Activated T-cell treated with anti-CD3 and anti-CD28 coated beads, Interleukin-2, amount 50 U/mL, for 24 hours (primary cell): ENCODE measurements at regions not wholly inside any gene's neighbourhood (a gene's known extent, or its start where the extent isn't known, plus 50 kb on each side); places are given as distances from the start of the nearest gene placed in this dataset.
"Not testable (repeated sequence)": the region's sequence is repeated elsewhere in the genome, so short reads cannot be mapped to it uniquely, and the experiment has no call there.

ENCODE experiments used
- DNase-seq: peaks from one replicate; pipeline ENCODE4 v3.0.0-alpha.2; 2020
- H3K27ac Mint-ChIP-seq: 2 replicates; pipeline ENCODE4 v1.8.0; 2020; ENCODE audit warnings: mild to moderate bottlenecking, mixed read lengths
- H3K27me3 Mint-ChIP-seq: 2 replicates; pipeline ENCODE4 v1.8.0; 2020; ENCODE audit warnings: mixed read lengths
- H3K36me3 Mint-ChIP-seq: 2 replicates; pipeline ENCODE4 v1.8.0; 2020; ENCODE audit warnings: low read depth, mixed read lengths
- H3K4me1 Mint-ChIP-seq: 2 replicates; pipeline ENCODE4 v1.8.0; 2020; ENCODE audit warnings: low read depth, mixed read lengths
- H3K4me3 Mint-ChIP-seq: 2 replicates; pipeline ENCODE4 v1.8.0; 2020; ENCODE audit warnings: mild to moderate bottlenecking, moderate library complexity, mixed read lengths
- H3K9me3 Mint-ChIP-seq: 2 replicates; pipeline ENCODE4 v1.8.0; 2020; ENCODE audit warnings: mixed read lengths

GRCh38 chrX:111581086-111581485, 69.6 kb downstream of the SERTM2 start:
- no peaks in the 10 kb centered on the region for H3K4me1 Mint-ChIP-seq
- H3K9me3 Mint-ChIP-seq: no peaks in the 10 kb centered on the region
- H3K27ac Mint-ChIP-seq: no peak overlapping the region
- peaks cover 25% of the 10 kb centered on the region for H3K27me3 Mint-ChIP-seq
- no peak overlapping the region for H3K4me3 Mint-ChIP-seq
- no peaks in the 10 kb centered on the region for H3K36me3 Mint-ChIP-seq
- no peak for DNase-seq

GRCh38 chrX:111585337-111585736, 73.9 kb downstream of the SERTM2 start:
- no peaks in the 10 kb centered on the region for H3K9me3 Mint-ChIP-seq
- H3K4me1 Mint-ChIP-seq: no peaks in the 10 kb centered on the region
- H3K4me3 Mint-ChIP-seq: no peak overlapping the region
- H3K27ac Mint-ChIP-seq: no peak overlapping the region
- DNase-seq: no peak
- H3K36me3 Mint-ChIP-seq: no peaks in the 10 kb centered on the region
- peaks cover 19% of the 10 kb centered on the region for H3K27me3 Mint-ChIP-seq

- not testable (repeated sequence) for DNase-seq, H3K27ac Mint-ChIP-seq, H3K36me3 Mint-ChIP-seq, H3K4me3 Mint-ChIP-seq, H3K9me3 Mint-ChIP-seq, H3K4me1 Mint-ChIP-seq
- H3K27me3 Mint-ChIP-seq: peaks cover 21% of the 10 kb centered on the region
Observed at GRCh38 chrX:111594348-111594877, 83.0 kb downstream of the SERTM2 start.

- H3K27me3 Mint-ChIP-seq: peaks cover 37% of the 10 kb centered on the region
- H3K9me3 Mint-ChIP-seq: no peaks in the 10 kb centered on the region
- H3K36me3 Mint-ChIP-seq: no peaks in the 10 kb centered on the region
- no peaks in the 10 kb centered on the region for H3K4me1 Mint-ChIP-seq
- no peak overlapping the region for H3K27ac Mint-ChIP-seq
- H3K4me3 Mint-ChIP-seq: no peak overlapping the region
- no peak for DNase-seq
Observed at GRCh38 chrX:111597967-111598366, 83.0 kb upstream of the ALG13 start.

- H3K9me3 Mint-ChIP-seq: no peaks in the 10 kb centered on the region
- H3K27ac Mint-ChIP-seq: no peak overlapping the region
- peaks cover 58% of the 10 kb centered on the region for H3K27me3 Mint-ChIP-seq
- no peak overlapping the region for H3K4me3 Mint-ChIP-seq
- DNase-seq: no peak
- H3K4me1 Mint-ChIP-seq: no peaks in the 10 kb centered on the region
- H3K36me3 Mint-ChIP-seq: no peaks in the 10 kb centered on the region
Observed at GRCh38 chrX:111608724-111609123, 72.2 kb upstream of the ALG13 start.

- Mint-ChIP-seq H3K9me3 (no peaks in the 10 kb centered on the region), H3K36me3 (no peaks in the 10 kb centered on the region), H3K27ac (no peak overlapping the region), H3K4me1 (no peaks in the 10 kb centered on the region), H3K27me3 (peaks cover 53% of the 10 kb centered on the region), H3K4me3 (no peak overlapping the region)
- no peak for DNase-seq
Observed at GRCh38 chrX:111609206-111609605, 71.8 kb upstream of the ALG13 start.

GRCh38 chrX:111615227-111615626, 65.7 kb upstream of the ALG13 start:
- H3K27ac Mint-ChIP-seq: no peak overlapping the region
- no peak overlapping the region for H3K4me3 Mint-ChIP-seq
- no peaks in the 10 kb centered on the region for H3K36me3 Mint-ChIP-seq
- H3K9me3 Mint-ChIP-seq: no peaks in the 10 kb centered on the region
- H3K27me3 Mint-ChIP-seq: peaks cover 48% of the 10 kb centered on the region
- no peaks in the 10 kb centered on the region for H3K4me1 Mint-ChIP-seq
- DNase-seq: no peak

GRCh38 chrX:111616786-111617185, 64.2 kb upstream of the ALG13 start:
- Mint-ChIP-seq H3K4me1 (no peaks in the 10 kb centered on the region), H3K27ac (no peak overlapping the region), H3K36me3 (no peaks in the 10 kb centered on the region), H3K27me3 (peaks cover 36% of the 10 kb centered on the region), H3K9me3 (peaks cover 6% of the 10 kb centered on the region), H3K4me3 (no peak overlapping the region)
- DNase-seq: no peak

- H3K9me3 Mint-ChIP-seq, H3K36me3 Mint-ChIP-seq, H3K4me3 Mint-ChIP-seq, H3K27ac Mint-ChIP-seq, DNase-seq, H3K4me1 Mint-ChIP-seq: not testable (repeated sequence)
- peaks cover 27% of the 10 kb centered on the region for H3K27me3 Mint-ChIP-seq
Observed at GRCh38 chrX:111620084-111620483, 60.9 kb upstream of the ALG13 start.

- no peak for DNase-seq
- Mint-ChIP-seq H3K4me1 (no peaks in the 10 kb centered on the region), H3K27me3 (peaks cover 31% of the 10 kb centered on the region), H3K27ac (no peak overlapping the region), H3K36me3 (no peaks in the 10 kb centered on the region), H3K4me3 (no peak overlapping the region), H3K9me3 (peaks cover 6% of the 10 kb centered on the region)
Observed at GRCh38 chrX:111624169-111624568, 56.8 kb upstream of the ALG13 start.

- not testable (repeated sequence) for DNase-seq, H3K4me3 Mint-ChIP-seq, H3K36me3 Mint-ChIP-seq, H3K27ac Mint-ChIP-seq, H3K4me1 Mint-ChIP-seq, H3K9me3 Mint-ChIP-seq
- peaks cover 36% of the 10 kb centered on the region for H3K27me3 Mint-ChIP-seq
Observed at GRCh38 chrX:111627256-111627655, 53.7 kb upstream of the ALG13 start.
